Skin of body (tissue), 1 donor: ENCODE measurements at regions not wholly inside any gene's neighbourhood (a gene's known extent, or its start where the extent isn't known, plus 50 kb on each side); places are given as distances from the start of the nearest gene placed in this dataset.
"Not testable (repeated sequence)": the region's sequence is repeated elsewhere in the genome, so short reads cannot be mapped to it uniquely, and the experiment has no call there.

Experiments used
- DNase-seq: peaks from one replicate; lab custom pipeline; 2025; lab: John Stamatoyannopoulos, UW

- DNase-seq, result no peak
Measured at GRCh38 chr2:34736482-34736881, 1137.4 kb upstream of the FAM98A start.

- DNase-seq, result no peak
Measured at GRCh38 chr2:34734662-34735061, 1135.6 kb upstream of the FAM98A start.

GRCh38 chr2:34734042-34734441, 1134.9 kb upstream of the FAM98A start:
- no peak for DNase-seq

GRCh38 chr2:34731292-34731691, 1132.2 kb upstream of the FAM98A start:
- no peak for DNase-seq

- DNase-seq, result no peak
Measured at GRCh38 chr2:34729845-34730244, 1130.7 kb upstream of the FAM98A start.

- no peak for DNase-seq
Measured at GRCh38 chr2:34724107-34724506, 1125.0 kb upstream of the FAM98A start.

GRCh38 chr2:34723683-34724082, 1124.6 kb upstream of the FAM98A start:
- no peak for DNase-seq

GRCh38 chr2:34719206-34719605, 1120.1 kb upstream of the FAM98A start:
- DNase-seq, result no peak

GRCh38 chr2:34705551-34706247, 1106.6 kb upstream of the FAM98A start:
- no peak for DNase-seq

- no peak for DNase-seq
Measured at GRCh38 chr2:34703292-34703691, 1104.2 kb upstream of the FAM98A start.

GRCh38 chr2:34702391-34702790, 1103.3 kb upstream of the FAM98A start:
- DNase-seq, result not testable (repeated sequence)

GRCh38 chr2:34677591-34677990, 1078.5 kb upstream of the FAM98A start:
- not testable (repeated sequence) for DNase-seq

GRCh38 chr2:34677119-34677531, 1078.0 kb upstream of the FAM98A start:
- DNase-seq, result not testable (repeated sequence)

GRCh38 chr2:34670482-34670881, 1071.4 kb upstream of the FAM98A start:
- no peak for DNase-seq

- DNase-seq, result no peak
Measured at GRCh38 chr2:34666821-34667220, 1067.7 kb upstream of the FAM98A start.

GRCh38 chr2:34664266-34664665, 1065.2 kb upstream of the FAM98A start:
- DNase-seq, result no peak

- no peak for DNase-seq
Measured at GRCh38 chr2:34663314-34663713, 1064.2 kb upstream of the FAM98A start.

GRCh38 chr2:34660741-34661140, 1061.6 kb upstream of the FAM98A start:
- DNase-seq, result no peak

GRCh38 chr2:34656632-34657031, 1057.5 kb upstream of the FAM98A start:
- DNase-seq, result no peak

- DNase-seq, result no peak
Measured at GRCh38 chr2:34652636-34653035, 1053.5 kb upstream of the FAM98A start.

- no peak for DNase-seq
Measured at GRCh38 chr2:34646901-34647300, 1047.8 kb upstream of the FAM98A start.

GRCh38 chr2:34632327-34632726, 1033.2 kb upstream of the FAM98A start:
- DNase-seq, result no peak

- DNase-seq, result no peak
Measured at GRCh38 chr2:34627003-34627402, 1027.9 kb upstream of the FAM98A start.

- DNase-seq, result no peak
Measured at GRCh38 chr2:34604164-34604563, 1005.1 kb upstream of the FAM98A start.
